Lower lobe of right lung (tissue), 2 donors: ENCODE measurements at regions not wholly inside any gene's neighbourhood (a gene's known extent, or its start where the extent isn't known, plus 50 kb on each side); places are given as distances from the start of the nearest gene placed in this dataset.

Experiments
- ATAC-seq, 2 donors: fragments of 200-7000 bp; cut with Tn5 transposase; one replicate each; pipeline ENCODE4 v1.9.1; 2020 to 2022; ENCODE audit warnings: mild to moderate bottlenecking in 2 of 2, moderate library complexity in 2 of 2
- DNase-seq: peaks from one replicate; pipeline ENCODE4 v3.0.0-alpha.2; 2020
- H3K27ac ChIP-seq: fragments of 200-600 bp; one replicate; pipeline ENCODE4 v1.8.0; 2022
- H3K27me3 ChIP-seq: fragments of 200-600 bp; one replicate; pipeline ENCODE4 v1.8.0; 2022; ENCODE audit warnings: low read depth
- H3K36me3 ChIP-seq: fragments of 200-600 bp; one replicate; pipeline ENCODE4 v1.8.0; 2022; ENCODE audit warnings: mild to moderate bottlenecking
- H3K4me1 ChIP-seq: fragments of 200-600 bp; one replicate; pipeline ENCODE4 v1.8.0; 2022
- H3K4me3 ChIP-seq: fragments of 200-600 bp; one replicate; pipeline ENCODE4 v1.8.0; 2022; ENCODE audit warnings: mild to moderate bottlenecking
- H3K9me3 ChIP-seq: fragments of 200-600 bp; one replicate; pipeline ENCODE4 v1.8.0; 2022
- CTCF ChIP-seq: fragments of 200-600 bp; IDR thresholded peaks from one replicate; pipeline ENCODE4 v1.8.0; 2022; ENCODE audit warnings: antibody characterized with exemption, mild to moderate bottlenecking
- intact Hi-C: fragments of 100-400 bp; cut with DNase I; formaldehyde crosslinking; loops from one replicate; pipeline ENCODE4 v1.11.0; 2022
- donor health status: DM: no; HTN: yes; CAD: no; lungs with severe emphysema.

- no peaks in the 10 kb centered on the region for H3K36me3 ChIP-seq
- no peak for ATAC-seq
- no peak overlapping the region for H3K4me3 ChIP-seq
- TF ChIP-seq CTCF: no peak
- DNase-seq: no peak
- no peak overlapping the region for H3K27ac ChIP-seq
- intact Hi-C loops: no loop called here
- H3K9me3 ChIP-seq: no peaks in the 10 kb centered on the region
- no peaks in the 10 kb centered on the region for H3K4me1 ChIP-seq
- H3K27me3 ChIP-seq: no peaks in the 10 kb centered on the region
Measured at GRCh38 chrX:45309801-45310200, 109.1 kb upstream of the DIPK2B start.

GRCh38 chrX:45309096-45309495, 108.4 kb upstream of the DIPK2B start:
- ATAC-seq: no peak
- H3K36me3 ChIP-seq: no peaks in the 10 kb centered on the region
- intact Hi-C loops: no loop called here

GRCh38 chrX:45306794-45307193, 106.1 kb upstream of the DIPK2B start:
- H3K36me3 ChIP-seq: no peaks in the 10 kb centered on the region
- intact Hi-C loops: no loop called here
- H3K9me3 ChIP-seq: no peaks in the 10 kb centered on the region
- H3K27ac ChIP-seq: no peak overlapping the region
- TF ChIP-seq CTCF: no peak
- no peak for DNase-seq
- H3K4me3 ChIP-seq: no peak overlapping the region
- no peaks in the 10 kb centered on the region for H3K4me1 ChIP-seq
- H3K27me3 ChIP-seq: no peaks in the 10 kb centered on the region
- ATAC-seq: no peak

More at GRCh38 chrX:45309096-45309495, 108.4 kb upstream of the DIPK2B start:
- Histone ChIP-seq H3K4me1 (no peaks in the 10 kb centered on the region), H3K27ac (no peak overlapping the region), H3K4me3 (no peak overlapping the region), H3K9me3 (no peaks in the 10 kb centered on the region), H3K27me3 (no peaks in the 10 kb centered on the region)
- DNase-seq: no peak
- TF ChIP-seq CTCF: no peak

- no peak overlapping the region for H3K27ac ChIP-seq
- no peaks in the 10 kb centered on the region for H3K4me1 ChIP-seq
- intact Hi-C loops: no loop called here
- no peaks in the 10 kb centered on the region for H3K36me3 ChIP-seq
- no peak overlapping the region for H3K4me3 ChIP-seq
- H3K9me3 ChIP-seq: no peaks in the 10 kb centered on the region
- H3K27me3 ChIP-seq: no peaks in the 10 kb centered on the region
- DNase-seq (no peak), ATAC-seq (no peak)
- no peak for TF ChIP-seq CTCF
Measured at GRCh38 chrX:45300638-45301037, 100.0 kb upstream of the DIPK2B start.

GRCh38 chrX:45295259-45295986, 94.7 kb upstream of the DIPK2B start:
- Histone ChIP-seq H3K36me3 (no peaks in the 10 kb centered on the region), H3K4me1 (no peaks in the 10 kb centered on the region), H3K27ac (no peak overlapping the region), H3K27me3 (no peaks in the 10 kb centered on the region), H3K9me3 (no peaks in the 10 kb centered on the region), H3K4me3 (no peak overlapping the region)
- TF ChIP-seq CTCF: no peak
- DNase-seq (no peak), ATAC-seq (no peak)
- intact Hi-C loops: no loop called here
